ENCODE measurements at regions not wholly inside any gene's neighbourhood (a gene's known extent, or its start where the extent isn't known, plus 50 kb on each side); places are given as distances from the start of the nearest gene placed in this dataset.

DNA sequence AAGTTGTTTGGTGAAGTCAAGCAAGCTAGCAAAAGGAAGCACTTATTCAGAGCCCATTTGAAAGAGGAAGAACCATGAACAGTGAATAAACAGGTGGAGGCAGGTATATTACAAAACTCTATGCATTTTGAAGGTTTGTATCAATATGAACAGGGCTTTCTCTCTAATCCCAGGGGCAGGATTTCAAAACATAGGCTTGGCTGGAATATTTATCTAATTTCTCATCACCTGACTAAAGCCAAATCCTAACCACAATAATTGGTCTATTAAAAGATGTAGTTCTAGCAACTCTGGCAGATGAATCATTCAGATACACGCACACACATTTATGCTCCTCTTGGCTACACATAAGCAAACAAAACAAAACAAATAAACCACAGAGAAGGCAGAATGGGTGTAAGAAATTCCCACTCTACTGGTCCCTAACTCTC, 554.4 kb downstream of the INHBA start:
- TF ChIP-seq CTCF (IDR thresholded peaks at IDR 0.05; ENCODE audit: low read depth, low read length) (no peak), POLR2A (IDR thresholded peaks at IDR 0.05; ENCODE audit: extremely low read depth, insufficient read length) (no peak), MYC (IDR thresholded peaks at IDR 0.05; ENCODE audit: low read depth, low read length) (no peak)
- TF ChIP-seq, protein P1, sequence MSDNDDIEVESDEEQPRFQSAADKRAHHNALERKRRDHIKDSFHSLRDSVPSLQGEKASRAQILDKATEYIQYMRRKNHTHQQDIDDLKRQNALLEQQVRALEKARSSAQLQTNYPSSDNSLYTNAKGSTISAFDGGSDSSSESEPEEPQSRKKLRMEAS (IDR thresholded peaks at IDR 0.05; ENCODE audit: low read depth, low read length): no peak
